PFSK-1 (cell line): ENCODE measurements at regions not wholly inside any gene's neighbourhood (a gene's known extent, or its start where the extent isn't known, plus 50 kb on each side); places are given as distances from the start of the nearest gene placed in this dataset.

ENCODE experiments used
- FOXP2 ChIP-seq: optimal IDR thresholded peaks from 2 replicates; pipeline ENCODE3; 2011; ENCODE audit warnings: borderline replicate concordance, control low read depth, inconsistent platforms; ENCODE audit not compliant: insufficient read depth; ENCODE audit errors: extremely low read length, extremely low read depth
- POLR2AphosphoS5 ChIP-seq: IDR thresholded peaks from 2 replicates; pipeline ENCODE4 v1.6.1; 2012; ENCODE audit warnings: low read depth, mild to moderate bottlenecking, control low read depth, low read length, moderate library complexity
- REST ChIP-seq, 2 experiments: IDR thresholded peaks; 2 replicates each; pipeline versions ENCODE4 v1.6.1 to v1.8.0; 2011 to 2012; ENCODE audit warnings: low read depth in 2 of 2, low read length in 2 of 2, control low read depth in 1 of 2, inconsistent platforms in 1 of 2, mild to moderate bottlenecking in 1 of 2, moderate library complexity in 1 of 2; ENCODE audit not compliant: insufficient read depth in 1 of 2
- SIN3A ChIP-seq: IDR thresholded peaks from 2 replicates; pipeline ENCODE4 v1.6.1; 2012; ENCODE audit warnings: mild to moderate bottlenecking, low read length, moderate library complexity, borderline replicate concordance; ENCODE audit not compliant: insufficient read depth
- TAF1 ChIP-seq: IDR thresholded peaks from 2 replicates; pipeline ENCODE4 v1.6.1; 2012; ENCODE audit warnings: low read length, control low read depth, borderline replicate concordance; ENCODE audit not compliant: insufficient read depth

- TF ChIP-seq REST (IDR thresholded peaks at IDR 0.05; ENCODE audit: insufficient read depth in 1 of 2, low read depth in 2 of 2, low read length in 2 of 2), result no peak
- TF ChIP-seq SIN3A, result no peak
- no peak for TF ChIP-seq POLR2AphosphoS5
Observed at GRCh38 chr12:125305231-125305630, 240.0 kb downstream of the AACS start.

GRCh38 chr12:125310461-125310860, 245.2 kb downstream of the AACS start:
- TF ChIP-seq POLR2AphosphoS5, result no peak
- TF ChIP-seq SIN3A, result no peak
- no peak for TF ChIP-seq REST (IDR thresholded peaks at IDR 0.05; ENCODE audit: insufficient read depth in 1 of 2, low read depth in 2 of 2, low read length in 2 of 2)
- TF ChIP-seq TAF1, result no peak
- no peak for TF ChIP-seq FOXP2

- TF ChIP-seq TAF1, result no peak
- TF ChIP-seq FOXP2, result no peak
- no peak for TF ChIP-seq REST (IDR thresholded peaks at IDR 0.05; ENCODE audit: insufficient read depth in 1 of 2, low read depth in 2 of 2, low read length in 2 of 2)
- TF ChIP-seq SIN3A, result no peak
- no peak for TF ChIP-seq POLR2AphosphoS5
Observed at GRCh38 chr12:125311050-125311449, 245.8 kb downstream of the AACS start.

- no peak for TF ChIP-seq POLR2AphosphoS5
- TF ChIP-seq TAF1, result no peak
- no peak for TF ChIP-seq SIN3A
- TF ChIP-seq FOXP2, result no peak
- no peak for TF ChIP-seq REST (IDR thresholded peaks at IDR 0.05; ENCODE audit: insufficient read depth in 1 of 2, low read depth in 2 of 2, low read length in 2 of 2)
Observed at GRCh38 chr12:125312471-125312870, 247.2 kb downstream of the AACS start.

GRCh38 chr12:125314051-125314755, 249.0 kb downstream of the AACS start:
- TF ChIP-seq REST (IDR thresholded peaks at IDR 0.05; ENCODE audit: insufficient read depth in 1 of 2, low read depth in 2 of 2, low read length in 2 of 2) (no peak), POLR2AphosphoS5 (no peak), SIN3A (no peak), TAF1 (no peak), FOXP2 (no peak)
